AG09319 (cell line): ENCODE measurements at regions not wholly inside any gene's neighbourhood (a gene's known extent, or its start where the extent isn't known, plus 50 kb on each side); places are given as distances from the start of the nearest gene placed in this dataset.
"Not testable (repeated sequence)": the region's sequence is repeated elsewhere in the genome, so short reads cannot be mapped to it uniquely, and the experiment has no call there.

Experiments used
- DNase-seq: peaks from one replicate; pipeline ENCODE4 v3.0.0-alpha.2; 2010; ENCODE audit warnings: low read depth; ENCODE audit errors: extremely low read depth
- CTCF ChIP-seq: IDR thresholded peaks from 2 replicates; pipeline ENCODE4 v1.5.1; 2011; ENCODE audit warnings: low read depth, mild to moderate bottlenecking, inconsistent platforms, low read length, moderate library complexity

DNA sequence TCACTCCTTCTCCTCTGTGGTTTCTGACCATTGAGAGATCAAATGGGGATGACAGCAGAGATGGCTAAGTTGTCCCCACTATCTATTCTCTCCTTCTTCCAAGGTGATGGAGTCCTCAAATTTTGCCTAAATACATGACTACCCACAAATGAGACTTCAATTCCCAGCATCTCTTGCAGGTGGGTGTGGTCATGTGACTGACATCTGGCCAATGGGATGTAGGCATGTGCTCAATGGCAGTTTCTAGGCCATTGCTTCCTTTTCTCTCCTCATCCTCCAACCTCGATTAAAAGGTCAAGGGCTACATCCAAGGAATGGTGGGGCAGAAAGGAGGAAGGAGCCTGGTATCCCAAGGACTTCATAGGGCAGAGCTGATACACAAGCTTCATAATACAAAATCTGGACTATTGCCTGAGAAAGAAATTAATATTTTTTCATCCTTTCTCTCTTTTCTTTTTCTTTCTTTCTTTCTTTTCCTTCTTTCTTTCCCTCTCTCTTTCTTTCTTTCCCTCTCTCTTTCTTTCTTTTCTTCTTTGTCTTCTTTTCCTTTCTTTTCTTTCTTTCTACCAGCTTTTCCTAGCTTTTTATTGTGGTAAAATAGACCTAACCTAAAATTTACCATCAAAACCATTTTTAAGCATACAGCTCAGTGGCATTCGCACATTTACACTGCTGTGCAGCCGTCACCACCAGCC is 100.9 kb upstream of the PRB2 start:
- DNase-seq: no peak
- no peak for TF ChIP-seq CTCF

GRCh38 chr12:11497438-11497837 is 102.1 kb upstream of the PRB2 start:
- DNase-seq: no peak
- TF ChIP-seq CTCF: no peak

GRCh38 chr12:11497995-11498394 is 102.6 kb upstream of the PRB2 start:
- TF ChIP-seq CTCF: no peak
- no peak for DNase-seq

DNA sequence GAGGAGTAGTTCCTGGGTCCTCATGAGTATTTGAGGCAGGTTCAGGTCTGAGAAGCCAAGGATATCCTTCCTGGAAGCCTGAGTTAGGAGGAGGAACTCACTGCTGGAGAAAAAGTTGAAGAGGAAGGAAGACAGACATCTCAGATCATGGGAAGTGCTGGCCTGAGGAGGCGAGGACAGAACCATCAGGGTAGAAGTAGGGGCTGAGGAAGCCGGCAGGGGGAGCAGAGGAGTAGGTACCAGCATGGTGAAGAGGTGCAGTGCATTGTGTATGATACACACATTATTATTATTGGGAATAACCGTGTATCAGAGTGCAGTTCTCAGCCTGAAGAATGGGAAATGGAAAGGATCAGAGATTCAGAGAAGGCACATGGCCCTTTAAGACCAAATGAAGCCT is 103.2 kb upstream of the PRB2 start:
- DNase-seq: not testable (repeated sequence)

DNA sequence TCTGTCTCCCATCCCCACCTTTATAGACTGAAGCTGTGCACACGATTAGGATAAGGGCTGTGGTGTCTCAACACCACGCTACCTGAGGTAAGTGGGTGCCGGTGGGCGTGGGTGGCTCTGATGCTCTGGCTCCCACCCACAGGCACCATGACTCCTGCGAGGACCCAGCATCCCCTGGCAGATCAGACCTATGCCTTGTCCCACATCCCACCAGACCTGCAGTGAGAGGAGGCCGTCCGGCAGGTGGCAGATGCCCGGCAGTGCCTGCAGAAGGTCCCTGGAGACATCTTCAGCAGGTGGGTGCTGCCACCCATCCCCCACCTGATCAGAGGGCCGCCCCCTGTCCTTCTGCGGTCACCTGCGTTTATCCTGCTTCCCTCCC is 104.4 kb upstream of the PRB2 start:
- TF ChIP-seq CTCF: no peak
- DNase-seq: no peak

- TF ChIP-seq CTCF: no peak
- DNase-seq: no peak
Measured at GRCh38 chr12:11500188-11500860, 105.0 kb upstream of the PRB2 start.

DNA sequence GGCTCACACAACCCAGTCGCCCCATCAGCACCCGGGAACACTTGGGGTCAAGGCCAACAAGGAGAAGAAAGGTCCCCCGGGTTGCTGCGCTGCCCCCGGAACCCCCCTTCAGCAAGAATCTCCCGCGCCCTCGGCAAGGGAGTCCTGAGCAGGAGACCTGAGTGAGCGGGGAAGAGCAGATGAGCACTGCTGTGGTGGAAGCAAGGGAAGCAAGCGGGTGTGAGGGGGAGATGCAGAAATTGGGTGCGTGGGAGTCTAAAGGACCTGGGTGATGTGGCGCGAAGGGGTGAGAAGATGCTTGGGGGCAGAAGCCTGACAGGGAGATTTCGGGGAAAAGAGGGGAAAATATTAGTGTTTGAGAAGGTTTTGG is 105.5 kb upstream of the PRB2 start:
- DNase-seq: no peak
- no peak for TF ChIP-seq CTCF

DNA sequence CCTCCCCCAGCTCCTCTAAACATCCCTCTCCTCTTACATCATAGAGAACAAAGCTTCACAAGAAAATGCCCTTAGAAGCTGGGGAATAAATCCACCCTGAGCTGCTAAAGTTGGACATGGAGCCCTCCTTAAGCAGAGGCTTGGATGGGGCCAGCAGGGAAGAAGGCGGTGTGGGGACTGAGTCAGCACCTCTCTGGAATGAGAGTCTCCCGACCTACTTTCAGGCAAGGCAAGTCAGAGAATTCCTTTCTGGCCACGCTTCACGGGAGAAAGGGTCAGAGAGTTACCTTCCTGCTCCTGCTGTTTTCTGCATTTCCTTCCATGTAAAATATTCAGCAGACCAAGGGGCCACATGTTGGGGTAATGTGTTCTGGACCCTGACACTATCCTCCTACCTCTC is 113.3 kb upstream of the PRB2 start:
- no peak for DNase-seq
- TF ChIP-seq CTCF: no peak
